ENCODE measurements at regions not wholly inside any gene's neighbourhood (a gene's known extent, or its start where the extent isn't known, plus 50 kb on each side); places are given as distances from the start of the nearest gene placed in this dataset.

DNA sequence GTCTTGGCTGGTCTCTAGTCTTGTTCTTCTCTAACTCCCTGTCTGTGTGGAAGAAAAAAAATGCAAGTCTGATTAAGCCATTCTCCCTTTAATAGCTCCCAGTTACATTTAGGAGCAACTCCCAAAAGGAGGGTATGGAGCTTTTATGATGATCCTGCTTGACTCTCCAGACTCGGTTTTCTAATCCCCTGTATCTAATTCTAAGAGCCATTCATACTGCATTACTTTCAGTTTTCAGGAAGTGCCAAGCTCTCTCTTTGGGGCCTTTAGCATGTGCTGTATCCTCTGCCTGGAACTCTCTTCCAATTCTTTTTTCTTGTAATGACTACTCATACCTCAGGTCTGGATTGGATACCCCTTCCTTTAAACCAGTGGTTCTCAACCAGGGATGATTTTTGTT is 219.7 kb upstream of the SPRED2 start:
- TF ChIP-seq EZH2 (IDR thresholded peaks at IDR 0.05; ENCODE audit: low read depth, low read length, severe bottlenecking) (no peak), EP300 (IDR thresholded peaks at IDR 0.05; ENCODE audit: borderline replicate concordance in 1 of 2, low read depth in 2 of 2, low read length in 2 of 2) (no peak), RFX5 (IDR thresholded peaks at IDR 0.05; ENCODE audit: borderline replicate concordance, low read depth, low read length) (no peak), POLR2A (IDR thresholded peaks at IDR 0.05; ENCODE audit: control extremely low read depth in 1 of 2, low read depth in 2 of 2, low read length in 2 of 2) (no peak), SP1 (IDR thresholded peaks at IDR 0.05; ENCODE audit: low read depth, low read length) (no peak), RAD21 (IDR thresholded peaks at IDR 0.05 in 1 of 2, conservative IDR thresholded peaks at IDR 0.05 in 1 of 2; ENCODE audit: low read depth in 2 of 2, low read length in 2 of 2) (no peak), TCF12 (IDR thresholded peaks at IDR 0.05; ENCODE audit: low read depth, low read length) (no peak), KDM1A (IDR thresholded peaks at IDR 0.05; ENCODE audit: borderline replicate concordance, low read length) (no peak)
- TF ChIP-seq, protein P1, sequence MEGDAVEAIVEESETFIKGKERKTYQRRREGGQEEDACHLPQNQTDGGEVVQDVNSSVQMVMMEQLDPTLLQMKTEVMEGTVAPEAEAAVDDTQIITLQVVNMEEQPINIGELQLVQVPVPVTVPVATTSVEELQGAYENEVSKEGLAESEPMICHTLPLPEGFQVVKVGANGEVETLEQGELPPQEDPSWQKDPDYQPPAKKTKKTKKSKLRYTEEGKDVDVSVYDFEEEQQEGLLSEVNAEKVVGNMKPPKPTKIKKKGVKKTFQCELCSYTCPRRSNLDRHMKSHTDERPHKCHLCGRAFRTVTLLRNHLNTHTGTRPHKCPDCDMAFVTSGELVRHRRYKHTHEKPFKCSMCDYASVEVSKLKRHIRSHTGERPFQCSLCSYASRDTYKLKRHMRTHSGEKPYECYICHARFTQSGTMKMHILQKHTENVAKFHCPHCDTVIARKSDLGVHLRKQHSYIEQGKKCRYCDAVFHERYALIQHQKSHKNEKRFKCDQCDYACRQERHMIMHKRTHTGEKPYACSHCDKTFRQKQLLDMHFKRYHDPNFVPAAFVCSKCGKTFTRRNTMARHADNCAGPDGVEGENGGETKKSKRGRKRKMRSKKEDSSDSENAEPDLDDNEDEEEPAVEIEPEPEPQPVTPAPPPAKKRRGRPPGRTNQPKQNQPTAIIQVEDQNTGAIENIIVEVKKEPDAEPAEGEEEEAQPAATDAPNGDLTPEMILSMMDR (IDR thresholded peaks at IDR 0.05; ENCODE audit: control extremely low read depth in 1 of 3, insufficient read depth in 1 of 3, low read depth in 1 of 3, low read length in 3 of 3): no peak
